ENCODE measurements at regions not wholly inside any gene's neighbourhood (a gene's known extent, or its start where the extent isn't known, plus 50 kb on each side); places are given as distances from the start of the nearest gene placed in this dataset.
"Not testable (repeated sequence)": the region's sequence is repeated elsewhere in the genome, so short reads cannot be mapped to it uniquely, and the experiment has no call there.

- DNase-seq = no peak
Measured at GRCh38 chr14:95597784-95598211, 62.9 kb downstream of the GLRX5 start.

- DNase-seq = no peak
Measured at GRCh38 chr14:95601650-95602049, 66.8 kb downstream of the GLRX5 start.

- no peak for DNase-seq
Measured at GRCh38 chr14:95603415-95603814, 68.6 kb downstream of the GLRX5 start.

GRCh38 chr14:95606266-95606665 lies 71.4 kb downstream of the GLRX5 start:
- no peak for DNase-seq

GRCh38 chr14:95608637-95609235 lies 73.9 kb downstream of the GLRX5 start:
- no peak for DNase-seq

GRCh38 chr14:95609398-95609990 lies 74.6 kb downstream of the GLRX5 start:
- peak; percentile 2 for DNase-seq

- DNase-seq = no peak
Measured at GRCh38 chr14:95611293-95611880, 74.8 kb upstream of the TCL1B start.

GRCh38 chr14:95614349-95614748 lies 71.9 kb upstream of the TCL1B start:
- DNase-seq = no peak

GRCh38 chr14:95616745-95617144 lies 69.5 kb upstream of the TCL1B start:
- DNase-seq = no peak

- DNase-seq = no peak
Measured at GRCh38 chr14:95619785-95620417, 66.3 kb upstream of the TCL1B start.

- DNase-seq = no peak
Measured at GRCh38 chr14:95620659-95621059, 65.6 kb upstream of the TCL1B start.

- DNase-seq = no peak
Measured at GRCh38 chr14:95623195-95623594, 63.0 kb upstream of the TCL1B start.

GRCh38 chr14:95625710-95626109 lies 60.5 kb upstream of the TCL1B start:
- not testable (repeated sequence) for DNase-seq

GRCh38 chr14:95635051-95635450 lies 51.2 kb upstream of the TCL1B start:
- DNase-seq = no peak

All from muscle of arm (tissue), 1 donor.